ENCODE measurements at regions not wholly inside any gene's neighbourhood (a gene's known extent, or its start where the extent isn't known, plus 50 kb on each side); places are given as distances from the start of the nearest gene placed in this dataset.

- H3K9me2 ChIP-seq (ENCODE audit: insufficient read depth): no peaks in the 10 kb centered on the region
- POLR2A ChIA-PET: no interaction called here
These were observed 98.8 kb downstream of the COX18 start for GRCh38 chr4:72970756-72971155.

GRCh38 chr4:72969976-72970375 lies 99.5 kb downstream of the COX18 start:
- no peaks in the 10 kb centered on the region for H3K79me2 ChIP-seq (ENCODE audit: insufficient read depth, low read length)
- H3K4me2 ChIP-seq (ENCODE audit: low read length): no peak overlapping the region
- no peaks in the 10 kb centered on the region for H3K9me2 ChIP-seq (ENCODE audit: insufficient read depth)
- ChIA-PET CTCF (no interaction called here), POLR2A (no interaction called here), RAD21 (ENCODE audit: low non-redundant PET in 1 of 2, low total read pairs in 2 of 2, uncharacterized antibody in 2 of 2, unreplicated experiment in 2 of 2) (no interaction called here)
- no peaks in the 10 kb centered on the region for H3K36me3 ChIP-seq (ENCODE audit: control insufficient read depth in 1 of 2, insufficient read depth in 2 of 2, low read length in 2 of 2)
- no peak overlapping the region for H2AFZ ChIP-seq (ENCODE audit: low read depth, low read length, poor library complexity, severe bottlenecking)
- BruUV-seq (replicated peaks): no TSS peak
- H3K27ac ChIP-seq (ENCODE audit: low read depth, low read length): no peak overlapping the region
- no peak overlapping the region for H3K9ac ChIP-seq (ENCODE audit: low read length)
- ATAC-seq (no peak), DNase-seq (ENCODE audit: low read depth, low spot score) (no peak)
- H3K4me1 ChIP-seq (ENCODE audit: control insufficient read depth in 1 of 2, insufficient read depth in 2 of 2, low read length in 2 of 2): no peaks in the 10 kb centered on the region
- intact Hi-C loops (cut with micrococcal nuclease): no loop called here
- no peak for TF ChIP-seq CTCF (IDR thresholded peaks at IDR 0.05 in 2 of 3, conservative IDR thresholded peaks at IDR 0.05 in 1 of 3; ENCODE audit: borderline replicate concordance in 1 of 3, insufficient read depth in 1 of 3, low read depth in 2 of 3, low read length in 2 of 3)
- no peak for TF ChIP-seq ELF1 (IDR thresholded peaks at IDR 0.05; ENCODE audit: borderline replicate concordance, low read depth)
- no peak for TF ChIP-seq CBX3 (IDR thresholded peaks at IDR 0.05; ENCODE audit: low read depth)
- TF ChIP-seq POLR2AphosphoS5 (IDR thresholded peaks at IDR 0.05; ENCODE audit: low read depth, low read length): no peak
- TF ChIP-seq EZH2phosphoT487 (IDR thresholded peaks at IDR 0.05; ENCODE audit: borderline replicate concordance): no peak
- TF ChIP-seq TCF7L2 (IDR thresholded peaks at IDR 0.05; ENCODE audit: borderline replicate concordance, extremely low read depth, insufficient read depth, insufficient read length): no peak
- no peak for TF ChIP-seq REST (IDR thresholded peaks at IDR 0.05; ENCODE audit: low read depth)
- TF ChIP-seq MAX (IDR thresholded peaks at IDR 0.05): no peak
- TF ChIP-seq ZFX (IDR thresholded peaks at IDR 0.05): no peak
- H3K4me3 ChIP-seq (replicated peaks in 1 of 2; ENCODE audit: low read depth in 1 of 2, low read length in 2 of 2): no peak overlapping the region
- H4K20me1 ChIP-seq (ENCODE audit: insufficient read depth): no peaks in the 10 kb centered on the region
- no peaks in the 10 kb centered on the region for H3K9me3 ChIP-seq (ENCODE audit: control insufficient read depth in 1 of 2, insufficient read depth in 1 of 2, low read depth in 1 of 2, low read length in 2 of 2)
- H3K27me3 ChIP-seq (ENCODE audit: insufficient read depth, low read length): no peaks in the 10 kb centered on the region

More at GRCh38 chr4:72970756-72971155, 98.8 kb downstream of the COX18 start:
- no peak overlapping the region for H3K27ac ChIP-seq (ENCODE audit: low read depth, low read length)
- no peak overlapping the region for H2AFZ ChIP-seq (ENCODE audit: low read depth, low read length, poor library complexity, severe bottlenecking)
- no peaks in the 10 kb centered on the region for H3K4me1 ChIP-seq (ENCODE audit: control insufficient read depth in 1 of 2, insufficient read depth in 2 of 2, low read length in 2 of 2)
- TF ChIP-seq RAD21 (IDR thresholded peaks at IDR 0.05; ENCODE audit: low read depth) (no peak), ELF1 (IDR thresholded peaks at IDR 0.05; ENCODE audit: borderline replicate concordance, low read depth) (no peak), JUND (IDR thresholded peaks at IDR 0.05) (no peak)
- RAD21 ChIA-PET (ENCODE audit: low non-redundant PET in 1 of 2, low total read pairs in 2 of 2, uncharacterized antibody in 2 of 2, unreplicated experiment in 2 of 2): no interaction called here
- BruUV-seq (replicated peaks): no TSS peak
- intact Hi-C loops (cut with micrococcal nuclease): no loop called here
- H4K20me1 ChIP-seq (ENCODE audit: insufficient read depth): no peaks in the 10 kb centered on the region
- DNase-seq (ENCODE audit: low read depth, low spot score) (no peak), ATAC-seq (no peak)
- no peaks in the 10 kb centered on the region for H3K9me3 ChIP-seq (ENCODE audit: control insufficient read depth in 1 of 2, insufficient read depth in 1 of 2, low read depth in 1 of 2, low read length in 2 of 2)
- no peak overlapping the region for H3K4me3 ChIP-seq (replicated peaks in 1 of 2; ENCODE audit: low read depth in 1 of 2, low read length in 2 of 2)
- H3K36me3 ChIP-seq (ENCODE audit: control insufficient read depth in 1 of 2, insufficient read depth in 2 of 2, low read length in 2 of 2): no peaks in the 10 kb centered on the region
- H3K9ac ChIP-seq (ENCODE audit: low read length): no peak overlapping the region
- no peaks in the 10 kb centered on the region for H3K79me2 ChIP-seq (ENCODE audit: insufficient read depth, low read length)
- H3K4me2 ChIP-seq (ENCODE audit: low read length): no peak overlapping the region
- H3K27me3 ChIP-seq (ENCODE audit: insufficient read depth, low read length): no peaks in the 10 kb centered on the region
- CTCF ChIA-PET: no interaction called here

Data from HCT116 (cell line).